Fibroblast of the aortic adventitia (primary cell): ENCODE measurements at regions not wholly inside any gene's neighbourhood (a gene's known extent, or its start where the extent isn't known, plus 50 kb on each side); places are given as distances from the start of the nearest gene placed in this dataset.

Source experiments
- DNase-seq: peaks from one replicate; pipeline ENCODE4 v3.0.0-alpha.2; 2010; ENCODE audit warnings: low read depth
- H3K4me3 ChIP-seq: 2 replicates; pipeline ENCODE4 v1.5.1; 2011; ENCODE audit warnings: low read depth, mild to moderate bottlenecking, control low read depth, low read length, moderate library complexity
- TF ChIP-seq, protein P1 (sequence below): IDR thresholded peaks from 2 replicates; pipeline ENCODE4 v1.5.1; 2011; ENCODE audit warnings: mild to moderate bottlenecking, low read length, control low read depth, inconsistent platforms; ENCODE audit not compliant: insufficient read depth

DNA sequence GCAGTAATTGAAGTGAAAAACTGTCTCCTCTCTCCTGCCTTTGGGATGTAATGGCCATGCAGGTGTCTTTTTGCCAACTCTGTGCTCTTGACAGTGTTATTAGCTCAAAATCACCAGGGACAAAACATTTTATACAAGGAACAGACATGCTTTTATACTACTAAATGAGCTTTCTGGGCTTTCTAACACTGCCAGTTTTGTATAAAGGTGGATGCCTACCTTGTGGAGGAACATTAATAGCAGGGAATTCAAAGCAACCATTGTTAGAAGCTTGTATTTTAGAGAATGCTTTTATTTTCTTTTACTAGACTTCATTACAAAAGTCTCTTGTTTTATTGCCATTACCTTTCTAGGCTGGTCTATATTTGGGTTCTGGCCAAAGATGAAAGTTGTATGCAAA is 54.7 kb upstream of the ARSJ start:
- TF ChIP-seq, protein P1, sequence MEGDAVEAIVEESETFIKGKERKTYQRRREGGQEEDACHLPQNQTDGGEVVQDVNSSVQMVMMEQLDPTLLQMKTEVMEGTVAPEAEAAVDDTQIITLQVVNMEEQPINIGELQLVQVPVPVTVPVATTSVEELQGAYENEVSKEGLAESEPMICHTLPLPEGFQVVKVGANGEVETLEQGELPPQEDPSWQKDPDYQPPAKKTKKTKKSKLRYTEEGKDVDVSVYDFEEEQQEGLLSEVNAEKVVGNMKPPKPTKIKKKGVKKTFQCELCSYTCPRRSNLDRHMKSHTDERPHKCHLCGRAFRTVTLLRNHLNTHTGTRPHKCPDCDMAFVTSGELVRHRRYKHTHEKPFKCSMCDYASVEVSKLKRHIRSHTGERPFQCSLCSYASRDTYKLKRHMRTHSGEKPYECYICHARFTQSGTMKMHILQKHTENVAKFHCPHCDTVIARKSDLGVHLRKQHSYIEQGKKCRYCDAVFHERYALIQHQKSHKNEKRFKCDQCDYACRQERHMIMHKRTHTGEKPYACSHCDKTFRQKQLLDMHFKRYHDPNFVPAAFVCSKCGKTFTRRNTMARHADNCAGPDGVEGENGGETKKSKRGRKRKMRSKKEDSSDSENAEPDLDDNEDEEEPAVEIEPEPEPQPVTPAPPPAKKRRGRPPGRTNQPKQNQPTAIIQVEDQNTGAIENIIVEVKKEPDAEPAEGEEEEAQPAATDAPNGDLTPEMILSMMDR: no peak

DNA sequence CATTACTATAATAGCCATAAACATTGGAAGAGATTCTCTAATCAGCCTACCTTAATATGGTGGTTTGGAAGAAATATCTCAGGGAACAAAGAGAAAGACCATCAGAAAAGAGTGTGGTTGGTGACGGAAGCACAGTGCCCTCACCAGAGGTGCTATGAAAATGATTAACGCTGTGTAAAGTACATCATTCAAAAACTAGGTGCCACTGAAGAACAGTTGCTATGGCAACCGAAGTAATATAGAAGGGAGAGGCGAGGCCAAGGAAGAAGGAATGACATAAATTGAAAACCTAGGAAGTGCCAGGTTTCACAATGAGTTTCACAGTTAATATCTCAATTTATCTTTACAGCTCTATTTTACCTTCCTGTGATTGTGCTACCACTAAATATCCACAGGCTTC is 57.0 kb upstream of the ARSJ start:
- H3K4me3 ChIP-seq: no peak overlapping the region
- no peak for DNase-seq
- TF ChIP-seq, protein P1: no peak

More for the DNA sequence above, 54.7 kb upstream of the ARSJ start:
- no peak for DNase-seq
- no peak overlapping the region for H3K4me3 ChIP-seq

- H3K4me3 ChIP-seq: no peak overlapping the region
- TF ChIP-seq, protein P1: no peak
- DNase-seq: no peak
These were observed 57.4 kb upstream of the ARSJ start for GRCh38 chr4:114036864-114037263.

DNA sequence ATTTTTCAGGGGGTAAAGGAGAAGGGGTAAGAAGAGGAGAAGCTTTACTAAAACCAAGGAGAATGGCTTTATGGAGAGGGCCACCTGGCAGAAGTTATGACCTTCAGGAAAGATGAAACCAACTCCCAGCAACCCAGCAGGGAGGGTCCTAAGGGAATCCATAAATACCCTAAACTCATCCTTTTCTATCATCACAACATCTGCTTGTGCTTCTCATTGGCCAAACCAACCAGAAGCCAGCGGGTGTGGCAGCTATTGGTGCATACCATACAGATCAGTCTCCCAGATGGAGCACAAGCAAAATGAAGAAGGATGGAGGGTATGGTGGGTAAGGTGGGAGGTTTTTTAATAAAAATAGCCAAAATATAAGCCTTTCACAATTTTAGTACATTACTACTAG is 58.5 kb upstream of the ARSJ start:
- TF ChIP-seq, protein P1: no peak
- DNase-seq: no peak
- H3K4me3 ChIP-seq: no peak overlapping the region

GRCh38 chr4:114038762-114039387 is 59.4 kb upstream of the ARSJ start:
- H3K4me3 ChIP-seq: no peak overlapping the region
- TF ChIP-seq, protein P1: no peak
- no peak for DNase-seq

DNA sequence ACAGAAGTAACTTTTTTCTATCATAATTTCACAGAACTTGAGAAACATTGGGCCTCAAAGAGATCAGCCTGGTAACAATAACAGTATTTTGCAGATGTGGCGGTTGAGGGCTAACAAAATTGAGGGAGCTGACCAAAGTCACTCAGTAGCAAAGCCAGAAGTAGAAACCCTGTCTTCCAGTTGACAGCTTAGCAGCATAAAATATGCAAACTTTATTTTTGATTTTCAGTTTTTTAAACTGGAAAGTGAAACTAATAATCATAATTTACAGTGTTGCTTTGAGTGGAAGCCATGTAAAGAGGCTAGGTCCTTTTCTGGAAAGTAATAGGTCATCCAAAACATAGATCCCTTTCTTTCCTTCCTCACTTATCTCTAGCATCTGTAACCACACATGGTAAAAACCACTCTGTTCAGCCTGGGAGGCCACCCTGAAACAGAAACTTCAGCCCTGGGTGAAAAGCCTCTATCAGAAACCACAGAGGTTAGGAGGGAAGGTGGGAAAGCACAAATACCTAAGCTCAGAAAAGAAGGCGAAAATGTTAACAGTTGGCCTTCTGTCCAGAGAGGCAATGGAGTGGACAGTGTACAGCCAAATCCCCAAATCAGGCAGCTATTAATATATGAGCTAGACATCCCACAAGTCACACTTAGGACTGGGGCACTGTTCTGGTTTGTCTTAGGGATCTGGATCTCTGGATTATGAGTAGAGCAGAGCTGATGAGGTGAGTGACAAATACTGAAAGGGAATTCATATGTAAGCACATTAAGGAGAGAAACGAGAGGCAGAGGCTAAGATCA is 61.1 kb upstream of the ARSJ start:
- TF ChIP-seq, protein P1: no peak
- no peak overlapping the region for H3K4me3 ChIP-seq
- DNase-seq: no peak
